ENCODE measurements at regions not wholly inside any gene's neighbourhood (a gene's known extent, or its start where the extent isn't known, plus 50 kb on each side); places are given as distances from the start of the nearest gene placed in this dataset.

DNA sequence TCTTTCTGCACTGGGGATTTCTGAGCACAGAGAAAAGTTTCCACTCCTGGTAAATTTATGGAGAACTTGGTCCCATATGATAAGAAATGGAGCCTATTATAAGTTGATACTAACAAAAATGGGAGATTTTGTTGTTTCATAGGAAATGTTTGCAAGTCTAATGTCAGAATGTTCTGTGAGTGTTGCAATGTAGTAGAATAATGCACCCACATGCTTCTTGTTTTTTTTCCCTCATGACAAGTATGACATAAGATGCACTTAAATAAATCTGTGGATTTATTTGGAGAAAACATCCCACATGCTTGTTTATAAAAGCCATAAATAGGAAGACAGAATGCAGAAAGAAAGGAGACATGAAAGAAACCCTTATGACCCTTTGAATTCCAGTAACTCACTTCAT lies 50.8 kb upstream of the KCNJ6 start:
- Histone ChIP-seq H2AFZ (replicated peaks; ENCODE audit: low read length, poor library complexity) (no peak overlapping the region), H3K79me1 (ENCODE audit: low read depth in 1 of 2, low read length in 2 of 2) (no peaks in the 10 kb centered on the region), H4K91ac (ENCODE audit: insufficient read depth, low read depth, low read length) (no peak overlapping the region), H2AK9ac (replicated peaks; ENCODE audit: low read depth, low read length, poor library complexity) (no peak overlapping the region), H3K4ac (ENCODE audit: low read depth, low read length) (no peak overlapping the region), H3K27ac (ENCODE audit: insufficient read depth, low read length) (no peak overlapping the region), H3K14ac (replicated peaks; ENCODE audit: low read depth, low read length) (no peak overlapping the region), H3K9me1 (ENCODE audit: insufficient read depth, low read length) (no peaks in the 10 kb centered on the region), H3K27me3 (ENCODE audit: control insufficient read depth, insufficient read depth, low read length) (peaks cover 20% of the 10 kb centered on the region), H3K56ac (ENCODE audit: extremely low read depth, insufficient read depth, low read length) (no peak overlapping the region), H3K4me3 (ENCODE audit: insufficient read depth, low read depth, low read length) (no peak overlapping the region), H3K4me2 (ENCODE audit: low read depth, low read length) (no peak overlapping the region), H3K9me3 (ENCODE audit: control insufficient read depth, insufficient read depth, low read length) (no peaks in the 10 kb centered on the region), H4K8ac (ENCODE audit: low read depth in 2 of 2, low read length in 2 of 2) (no peak overlapping the region), H2BK5ac (ENCODE audit: low read depth, low read length, poor library complexity, severe bottlenecking) (no peak overlapping the region), H2BK120ac (ENCODE audit: low read depth, low read length) (no peak overlapping the region), H3K23ac (ENCODE audit: low read depth, low read length) (no peak overlapping the region), H3K18ac (ENCODE audit: low read depth, low read length) (no peak overlapping the region), H2BK15ac (ENCODE audit: low read depth, low read length) (no peak overlapping the region), H4K20me1 (ENCODE audit: insufficient read depth, low read length) (no peaks in the 10 kb centered on the region), H2BK20ac (ENCODE audit: low read depth, low read length) (no peak overlapping the region), H3K9ac (ENCODE audit: low read depth, low read length) (no peak overlapping the region), H2AK5ac (ENCODE audit: low read depth, low read length) (no peak overlapping the region), H4K5ac (ENCODE audit: low read depth, low read length) (no peak overlapping the region), H3K36me3 (ENCODE audit: control insufficient read depth, insufficient read depth, low read length) (no peaks in the 10 kb centered on the region), H3K4me1 (ENCODE audit: control insufficient read depth, insufficient read depth, low read length) (no peaks in the 10 kb centered on the region)
- DNase-seq: no peak
- no peak for ATAC-seq (ENCODE audit: low read depth)
- TF ChIP-seq, protein P1, sequence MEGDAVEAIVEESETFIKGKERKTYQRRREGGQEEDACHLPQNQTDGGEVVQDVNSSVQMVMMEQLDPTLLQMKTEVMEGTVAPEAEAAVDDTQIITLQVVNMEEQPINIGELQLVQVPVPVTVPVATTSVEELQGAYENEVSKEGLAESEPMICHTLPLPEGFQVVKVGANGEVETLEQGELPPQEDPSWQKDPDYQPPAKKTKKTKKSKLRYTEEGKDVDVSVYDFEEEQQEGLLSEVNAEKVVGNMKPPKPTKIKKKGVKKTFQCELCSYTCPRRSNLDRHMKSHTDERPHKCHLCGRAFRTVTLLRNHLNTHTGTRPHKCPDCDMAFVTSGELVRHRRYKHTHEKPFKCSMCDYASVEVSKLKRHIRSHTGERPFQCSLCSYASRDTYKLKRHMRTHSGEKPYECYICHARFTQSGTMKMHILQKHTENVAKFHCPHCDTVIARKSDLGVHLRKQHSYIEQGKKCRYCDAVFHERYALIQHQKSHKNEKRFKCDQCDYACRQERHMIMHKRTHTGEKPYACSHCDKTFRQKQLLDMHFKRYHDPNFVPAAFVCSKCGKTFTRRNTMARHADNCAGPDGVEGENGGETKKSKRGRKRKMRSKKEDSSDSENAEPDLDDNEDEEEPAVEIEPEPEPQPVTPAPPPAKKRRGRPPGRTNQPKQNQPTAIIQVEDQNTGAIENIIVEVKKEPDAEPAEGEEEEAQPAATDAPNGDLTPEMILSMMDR (conservative IDR thresholded peaks at IDR 0.05; ENCODE audit: low read depth, low read length): no peak
- no peak for TF ChIP-seq RCOR1 (IDR thresholded peaks at IDR 0.05; ENCODE audit: insufficient replicate concordance, low read length)
- TF ChIP-seq MAZ (IDR thresholded peaks at IDR 0.05; ENCODE audit: borderline replicate concordance, low read depth, low read length): no peak
- no peak for TF ChIP-seq NFE2L2 (IDR thresholded peaks at IDR 0.05; ENCODE audit: low read depth, low read length)
- TF ChIP-seq SMC3 (IDR thresholded peaks at IDR 0.05; ENCODE audit: low read depth, low read length): no peak
- TF ChIP-seq MXI1 (IDR thresholded peaks at IDR 0.05; ENCODE audit: borderline replicate concordance, low read depth, low read length): no peak
- no peak for TF ChIP-seq CHD1 (IDR thresholded peaks at IDR 0.05; ENCODE audit: low read depth, low read length)
- no peak for TF ChIP-seq POLR2A (IDR thresholded peaks at IDR 0.05; ENCODE audit: low read depth, low read length)
- no peak for TF ChIP-seq FOS (IDR thresholded peaks at IDR 0.05; ENCODE audit: low read depth, low read length)
- TF ChIP-seq RFX5 (IDR thresholded peaks at IDR 0.05; ENCODE audit: low read depth, low read length): no peak
- TF ChIP-seq BHLHE40 (IDR thresholded peaks at IDR 0.05; ENCODE audit: low read depth, low read length): no peak
- TF ChIP-seq USF2 (IDR thresholded peaks at IDR 0.05; ENCODE audit: low read depth, low read length): no peak
- no peak for TF ChIP-seq MAFK (IDR thresholded peaks at IDR 0.05; ENCODE audit: low read depth, low read length)
- TF ChIP-seq, protein P2, sequence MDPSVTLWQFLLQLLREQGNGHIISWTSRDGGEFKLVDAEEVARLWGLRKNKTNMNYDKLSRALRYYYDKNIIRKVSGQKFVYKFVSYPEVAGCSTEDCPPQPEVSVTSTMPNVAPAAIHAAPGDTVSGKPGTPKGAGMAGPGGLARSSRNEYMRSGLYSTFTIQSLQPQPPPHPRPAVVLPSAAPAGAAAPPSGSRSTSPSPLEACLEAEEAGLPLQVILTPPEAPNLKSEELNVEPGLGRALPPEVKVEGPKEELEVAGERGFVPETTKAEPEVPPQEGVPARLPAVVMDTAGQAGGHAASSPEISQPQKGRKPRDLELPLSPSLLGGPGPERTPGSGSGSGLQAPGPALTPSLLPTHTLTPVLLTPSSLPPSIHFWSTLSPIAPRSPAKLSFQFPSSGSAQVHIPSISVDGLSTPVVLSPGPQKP (IDR thresholded peaks at IDR 0.05; ENCODE audit: borderline replicate concordance, low read depth, low read length): no peak
- TF ChIP-seq RAD21 (IDR thresholded peaks at IDR 0.05; ENCODE audit: low read length): no peak
- TF ChIP-seq CEBPB (IDR thresholded peaks at IDR 0.05; ENCODE audit: low read depth, low read length): no peak
- intact Hi-C loops (cut with micrococcal nuclease) (no loop called here), in situ Hi-C loops (cut with MboI; ENCODE audit: low sequenced_read_pairs) (no loop called here), dilution Hi-C loops (cut with HindIII; ENCODE audit: low sequenced_read_pairs, unreplicated experiment) (no loop called here)
- no TSS peak for BruUV-seq (replicated peaks)
- ChIA-PET CTCF (no interaction called here), POLR2A (ENCODE audit: unreplicated experiment) (no interaction called here)

All from IMR-90 (cell line).